ENCODE measurements at regions not wholly inside any gene's neighbourhood (a gene's known extent, or its start where the extent isn't known, plus 50 kb on each side); places are given as distances from the start of the nearest gene placed in this dataset.

DNA sequence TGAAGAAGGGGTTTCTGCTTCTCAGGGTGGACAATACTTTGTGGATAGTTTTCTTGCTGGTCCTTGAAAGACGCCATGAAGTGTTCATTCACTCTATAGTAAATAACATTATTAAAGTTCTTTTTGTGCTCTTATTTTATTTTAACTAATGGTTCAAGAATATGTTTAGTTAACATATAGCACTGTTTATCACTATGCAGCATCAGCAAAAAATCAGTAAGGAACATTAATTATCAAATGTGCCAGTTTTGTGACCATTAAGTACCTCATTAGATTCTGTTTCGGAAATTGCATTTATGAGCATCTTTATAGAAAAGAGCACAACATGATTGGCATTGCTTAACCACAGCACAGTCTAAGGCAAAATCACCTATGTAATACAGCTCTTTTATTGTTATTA lies 385.6 kb downstream of the LMO4 start:
- H3K36me3 ChIP-seq (ENCODE audit: control insufficient read depth in 2 of 3, insufficient read depth in 3 of 3, low read length in 3 of 3) = no peaks in the 10 kb centered on the region
- no peaks in the 10 kb centered on the region for H3K9me3 ChIP-seq (ENCODE audit: control insufficient read depth in 2 of 3, insufficient read depth in 1 of 3, low read length in 3 of 3)
- TF ChIP-seq, protein P1, sequence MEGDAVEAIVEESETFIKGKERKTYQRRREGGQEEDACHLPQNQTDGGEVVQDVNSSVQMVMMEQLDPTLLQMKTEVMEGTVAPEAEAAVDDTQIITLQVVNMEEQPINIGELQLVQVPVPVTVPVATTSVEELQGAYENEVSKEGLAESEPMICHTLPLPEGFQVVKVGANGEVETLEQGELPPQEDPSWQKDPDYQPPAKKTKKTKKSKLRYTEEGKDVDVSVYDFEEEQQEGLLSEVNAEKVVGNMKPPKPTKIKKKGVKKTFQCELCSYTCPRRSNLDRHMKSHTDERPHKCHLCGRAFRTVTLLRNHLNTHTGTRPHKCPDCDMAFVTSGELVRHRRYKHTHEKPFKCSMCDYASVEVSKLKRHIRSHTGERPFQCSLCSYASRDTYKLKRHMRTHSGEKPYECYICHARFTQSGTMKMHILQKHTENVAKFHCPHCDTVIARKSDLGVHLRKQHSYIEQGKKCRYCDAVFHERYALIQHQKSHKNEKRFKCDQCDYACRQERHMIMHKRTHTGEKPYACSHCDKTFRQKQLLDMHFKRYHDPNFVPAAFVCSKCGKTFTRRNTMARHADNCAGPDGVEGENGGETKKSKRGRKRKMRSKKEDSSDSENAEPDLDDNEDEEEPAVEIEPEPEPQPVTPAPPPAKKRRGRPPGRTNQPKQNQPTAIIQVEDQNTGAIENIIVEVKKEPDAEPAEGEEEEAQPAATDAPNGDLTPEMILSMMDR (IDR thresholded peaks at IDR 0.05; ENCODE audit: borderline replicate concordance, extremely low read depth, insufficient read depth) = no peak
- H3K27ac ChIP-seq (ENCODE audit: low read depth in 2 of 2, low read length in 2 of 2) = no peak overlapping the region
- no peak for FAIRE-seq
- H3K9ac ChIP-seq (ENCODE audit: low read length in 3 of 3) = no peak overlapping the region
- DNase-seq = no peak
- intact Hi-C loops (cut with DNase I) = no loop called here
- no peak overlapping the region for H3K4me3 ChIP-seq (ENCODE audit: low read length in 3 of 3)
- no peaks in the 10 kb centered on the region for H3K4me1 ChIP-seq (ENCODE audit: control insufficient read depth in 2 of 3, insufficient read depth in 2 of 3, low read depth in 1 of 3, low read length in 3 of 3)
- H3K27me3 ChIP-seq (ENCODE audit: control insufficient read depth, insufficient read depth, low read length) = no peaks in the 10 kb centered on the region

DNA sequence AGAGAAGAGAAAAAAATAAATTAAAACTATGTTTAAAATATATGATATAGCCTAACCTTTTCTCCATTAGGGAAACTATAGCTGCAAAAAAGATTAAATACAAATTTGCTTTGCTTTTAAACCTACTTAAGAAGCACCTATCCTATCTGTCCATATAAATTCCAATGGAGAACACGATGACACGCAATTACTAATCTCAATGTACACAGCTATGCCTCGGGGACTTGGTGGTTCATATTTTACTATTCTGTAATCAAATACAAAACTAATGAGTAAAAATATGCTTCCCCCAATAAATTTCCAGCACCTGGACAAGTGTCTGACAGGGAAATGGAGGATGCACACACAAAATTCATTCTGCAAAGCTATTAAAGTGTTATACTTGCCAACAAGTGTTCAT lies 386.4 kb downstream of the LMO4 start:
- no peak overlapping the region for H3K4me3 ChIP-seq (ENCODE audit: low read length in 3 of 3)
- no peaks in the 10 kb centered on the region for H3K36me3 ChIP-seq (ENCODE audit: control insufficient read depth in 2 of 3, insufficient read depth in 3 of 3, low read length in 3 of 3)
- H3K9me3 ChIP-seq (ENCODE audit: control insufficient read depth in 2 of 3, insufficient read depth in 1 of 3, low read length in 3 of 3) = no peaks in the 10 kb centered on the region
- no peaks in the 10 kb centered on the region for H3K4me1 ChIP-seq (ENCODE audit: control insufficient read depth in 2 of 3, insufficient read depth in 2 of 3, low read depth in 1 of 3, low read length in 3 of 3)
- TF ChIP-seq, protein P1 (IDR thresholded peaks at IDR 0.05; ENCODE audit: borderline replicate concordance, extremely low read depth, insufficient read depth) = no peak
- H3K27ac ChIP-seq (ENCODE audit: low read depth in 2 of 2, low read length in 2 of 2) = no peak overlapping the region
- DNase-seq (no peak), FAIRE-seq (no peak)
- H3K9ac ChIP-seq (ENCODE audit: low read length in 3 of 3) = no peak overlapping the region
- no peaks in the 10 kb centered on the region for H3K27me3 ChIP-seq (ENCODE audit: control insufficient read depth, insufficient read depth, low read length)
- intact Hi-C loops (cut with DNase I) = no loop called here

DNA sequence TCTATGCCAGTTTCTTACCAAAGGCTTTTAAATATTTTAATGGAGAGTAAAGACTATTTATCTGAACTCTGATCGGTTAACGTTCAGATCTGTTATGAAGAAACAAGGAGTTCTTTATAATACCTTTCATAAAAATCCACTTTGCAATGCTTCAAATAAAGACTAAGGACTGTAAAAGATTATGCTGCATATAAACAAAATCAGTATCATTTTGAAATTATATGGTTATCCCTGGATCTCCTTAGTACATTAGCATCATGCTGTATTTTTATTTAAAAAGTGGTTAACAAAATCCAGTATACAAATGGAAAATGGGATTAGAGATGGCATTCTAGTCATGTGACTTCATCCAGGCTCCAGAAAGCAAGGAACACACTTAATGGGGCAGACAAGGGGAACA lies 386.8 kb downstream of the LMO4 start:
- Histone ChIP-seq H3K9me3 (ENCODE audit: control insufficient read depth in 2 of 3, insufficient read depth in 1 of 3, low read length in 3 of 3) (no peaks in the 10 kb centered on the region), H3K27ac (ENCODE audit: low read depth in 2 of 2, low read length in 2 of 2) (no peak overlapping the region), H3K4me3 (ENCODE audit: low read length in 3 of 3) (no peak overlapping the region), H3K27me3 (ENCODE audit: control insufficient read depth, insufficient read depth, low read length) (no peaks in the 10 kb centered on the region), H3K4me1 (ENCODE audit: control insufficient read depth in 2 of 3, insufficient read depth in 2 of 3, low read depth in 1 of 3, low read length in 3 of 3) (no peaks in the 10 kb centered on the region), H3K9ac (ENCODE audit: low read length in 3 of 3) (no peak overlapping the region), H3K36me3 (ENCODE audit: control insufficient read depth in 2 of 3, insufficient read depth in 3 of 3, low read length in 3 of 3) (no peaks in the 10 kb centered on the region)
- no peak for DNase-seq
- intact Hi-C loops (cut with DNase I) = no loop called here
- FAIRE-seq = no peak
- TF ChIP-seq, protein P1 (IDR thresholded peaks at IDR 0.05; ENCODE audit: borderline replicate concordance, extremely low read depth, insufficient read depth) = no peak

DNA sequence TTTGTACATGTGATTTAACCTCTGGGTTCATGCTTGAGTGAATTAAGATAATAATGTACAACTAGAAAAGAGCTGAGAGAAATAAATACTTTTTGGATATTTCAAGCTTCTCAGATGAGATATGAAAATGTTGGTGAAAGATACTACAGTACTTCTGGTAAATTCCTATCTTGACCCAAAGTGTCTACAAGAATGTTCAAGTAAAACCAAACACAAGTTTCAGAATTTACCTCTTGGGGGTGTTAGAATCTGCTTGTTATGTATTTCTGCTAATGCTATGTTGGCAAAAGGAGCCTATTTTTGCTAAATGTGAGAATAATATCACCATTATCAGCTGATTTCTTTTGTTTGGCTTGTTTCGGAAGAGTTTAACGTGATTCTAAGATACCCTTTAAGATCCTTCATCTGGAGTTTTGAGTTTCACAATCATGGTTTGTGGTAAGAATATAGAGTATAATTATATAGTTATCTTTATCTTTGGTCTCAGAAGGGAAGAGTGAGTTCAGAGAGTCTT lies 388.5 kb downstream of the LMO4 start:
- Histone ChIP-seq H3K4me3 (ENCODE audit: low read length in 3 of 3) (no peak overlapping the region), H3K9me3 (ENCODE audit: control insufficient read depth in 2 of 3, insufficient read depth in 1 of 3, low read length in 3 of 3) (no peaks in the 10 kb centered on the region), H3K27ac (ENCODE audit: low read depth in 2 of 2, low read length in 2 of 2) (no peak overlapping the region), H3K9ac (ENCODE audit: low read length in 3 of 3) (no peak overlapping the region), H3K27me3 (ENCODE audit: control insufficient read depth, insufficient read depth, low read length) (no peaks in the 10 kb centered on the region), H3K36me3 (ENCODE audit: control insufficient read depth in 2 of 3, insufficient read depth in 3 of 3, low read length in 3 of 3) (no peaks in the 10 kb centered on the region), H3K4me1 (ENCODE audit: control insufficient read depth in 2 of 3, insufficient read depth in 2 of 3, low read depth in 1 of 3, low read length in 3 of 3) (no peaks in the 10 kb centered on the region)
- intact Hi-C loops (cut with DNase I) = no loop called here
- TF ChIP-seq, protein P1 (IDR thresholded peaks at IDR 0.05; ENCODE audit: borderline replicate concordance, extremely low read depth, insufficient read depth) = no peak
- DNase-seq (no peak), FAIRE-seq (no peak)
